MM.1S (cell line): ENCODE measurements at regions not wholly inside any gene's neighbourhood (a gene's known extent, or its start where the extent isn't known, plus 50 kb on each side); places are given as distances from the start of the nearest gene placed in this dataset.

Source experiments
- DNase-seq: peaks from one replicate; pipeline ENCODE4 v3.0.0-alpha.2; 2015
- H2AFZ ChIP-seq: fragments of 300-600 bp; sonication (generic); 2 replicates; pipeline ENCODE4 v1.6.0; 2016; ENCODE audit warnings: antibody characterized with exemption, low read length
- H3F3A ChIP-seq: fragments of 300-600 bp; sonication (generic); 2 replicates; pipeline ENCODE4 v1.6.1; 2016; ENCODE audit warnings: mild to moderate bottlenecking, antibody characterized with exemption, low read length, moderate library complexity, mixed read lengths; ENCODE audit not compliant: insufficient read depth
- H3K27ac ChIP-seq: fragments of 300-600 bp; sonication (generic); 2 replicates; pipeline ENCODE4 v1.5.1; 2016; ENCODE audit warnings: mild to moderate bottlenecking, low read length
- H3K27me3 ChIP-seq: fragments of 300-600 bp; sonication (generic); replicated peaks from 2 replicates; pipeline ENCODE4 v1.6.0; 2016; ENCODE audit warnings: low read length; ENCODE audit not compliant: insufficient read depth
- H3K36me3 ChIP-seq: fragments of 300-600 bp; sonication (generic); replicated peaks from 2 replicates; pipeline ENCODE4 v1.6.1; 2016; ENCODE audit warnings: mild to moderate bottlenecking, low read length, mixed read lengths; ENCODE audit not compliant: insufficient read depth
- H3K4me1 ChIP-seq: fragments of 300-600 bp; sonication (generic); 2 replicates; pipeline ENCODE4 v1.6.1; 2016; ENCODE audit warnings: low read length, mixed read lengths
- H3K4me2 ChIP-seq: fragments of 300-600 bp; sonication (generic); 2 replicates; pipeline ENCODE4 v1.6.0; 2016; ENCODE audit warnings: low read depth, low read length
- H3K4me3 ChIP-seq: fragments of 300-600 bp; sonication (generic); 2 replicates; pipeline ENCODE4 v1.5.1; 2016; ENCODE audit warnings: low read length, mixed read lengths
- H3K79me2 ChIP-seq: fragments of 300-600 bp; sonication (generic); 2 replicates; pipeline ENCODE4 v1.6.1; 2016; ENCODE audit warnings: mixed run types, low read length, mixed read lengths
- H3K9ac ChIP-seq: fragments of 300-600 bp; sonication (generic); 2 replicates; pipeline ENCODE4 v1.6.1; 2016; ENCODE audit warnings: low read length, mixed read lengths
- H3K9me2 ChIP-seq: fragments of 300-600 bp; sonication (generic); replicated peaks from 2 replicates; pipeline ENCODE4 v1.6.1; 2016; ENCODE audit warnings: mild to moderate bottlenecking, low read length, mixed read lengths; ENCODE audit not compliant: insufficient read depth
- H3K9me3 ChIP-seq: fragments of 300-600 bp; sonication (generic); replicated peaks from 2 replicates; pipeline ENCODE4 v1.6.1; 2016; ENCODE audit warnings: mild to moderate bottlenecking, low read length, mixed read lengths; ENCODE audit not compliant: insufficient read depth
- H4K20me1 ChIP-seq: fragments of 300-600 bp; sonication (generic); 2 replicates; pipeline ENCODE4 v1.6.1; 2016; ENCODE audit warnings: mild to moderate bottlenecking, low read length, moderate library complexity, mixed read lengths; ENCODE audit not compliant: insufficient read depth
- CTCF ChIP-seq: fragments of 300-600 bp; sonication (generic); IDR thresholded peaks from 2 replicates; pipeline ENCODE4 v1.5.1; 2016; ENCODE audit warnings: antibody characterized with exemption, low read length, mixed read lengths
- EZH2 ChIP-seq: fragments of 300-600 bp; sonication (generic); optimal IDR thresholded peaks from 2 replicates; pipeline ENCODE3; 2017; ENCODE audit warnings: low read depth, mild to moderate bottlenecking, antibody characterized with exemption, low read length, mixed read lengths
- EZH2phosphoT487 ChIP-seq: fragments of 300-600 bp; sonication (generic); IDR thresholded peaks from 2 replicates; pipeline ENCODE4 v1.6.1; 2018; ENCODE audit warnings: antibody characterized with exemption, low read length

GRCh38 chr12:4157122-4157521 lies 116.4 kb upstream of the CCND2 start:
- Histone ChIP-seq H3K9ac (no peak overlapping the region), H3K79me2 (no peaks in the 10 kb centered on the region), H3K4me3 (no peak overlapping the region), H3F3A (peaks cover 18% of the 10 kb centered on the region), H3K9me3 (no peaks in the 10 kb centered on the region), H3K36me3 (no peaks in the 10 kb centered on the region), H2AFZ (no peak overlapping the region), H3K27ac (no peak overlapping the region), H4K20me1 (no peaks in the 10 kb centered on the region), H3K9me2 (no peaks in the 10 kb centered on the region), H3K4me1 (peaks cover 41% of the 10 kb centered on the region), H3K4me2 (no peak overlapping the region), H3K27me3 (no peaks in the 10 kb centered on the region)
- no peak for TF ChIP-seq EZH2phosphoT487
- no peak for TF ChIP-seq CTCF
- no peak for TF ChIP-seq EZH2
- no peak for DNase-seq

- Histone ChIP-seq H3K9ac (no peak overlapping the region), H2AFZ (no peak overlapping the region), H3K9me3 (no peaks in the 10 kb centered on the region), H3K36me3 (no peaks in the 10 kb centered on the region), H3K79me2 (no peaks in the 10 kb centered on the region), H3K27me3 (no peaks in the 10 kb centered on the region), H3K9me2 (no peaks in the 10 kb centered on the region), H3K4me1 (peaks cover 49% of the 10 kb centered on the region), H3F3A (peaks cover 26% of the 10 kb centered on the region), H3K4me3 (no peak overlapping the region), H3K4me2 (no peak overlapping the region), H4K20me1 (no peaks in the 10 kb centered on the region), H3K27ac (no peak overlapping the region)
- no peak for DNase-seq
- TF ChIP-seq CTCF (no peak), EZH2phosphoT487 (no peak), EZH2 (no peak)
Measured at GRCh38 chr12:4156317-4156716, 117.2 kb upstream of the CCND2 start.

- H3K9ac ChIP-seq: no peak overlapping the region
Measured at GRCh38 chr12:4154672-4155225, 118.8 kb upstream of the CCND2 start.

More at GRCh38 chr12:4154672-4155225, 118.8 kb upstream of the CCND2 start:
- H3K4me3 ChIP-seq: no peak overlapping the region
- H4K20me1 ChIP-seq: no peaks in the 10 kb centered on the region
- no peaks in the 10 kb centered on the region for H3K36me3 ChIP-seq
- no peak overlapping the region for H2AFZ ChIP-seq
- no peak overlapping the region for H3K27ac ChIP-seq
- H3K79me2 ChIP-seq: no peaks in the 10 kb centered on the region
- no peak for TF ChIP-seq CTCF
- no peak for TF ChIP-seq EZH2phosphoT487
- no peak for TF ChIP-seq EZH2
- H3K4me2 ChIP-seq: no peak overlapping the region
- H3F3A ChIP-seq: peaks cover 26% of the 10 kb centered on the region
- H3K4me1 ChIP-seq: peaks cover 46% of the 10 kb centered on the region
- H3K27me3 ChIP-seq: no peaks in the 10 kb centered on the region
- no peak for DNase-seq
- no peaks in the 10 kb centered on the region for H3K9me3 ChIP-seq
- H3K9me2 ChIP-seq: no peaks in the 10 kb centered on the region
